Endothelial cell of umbilical vein (primary cell): ENCODE measurements at regions not wholly inside any gene's neighbourhood (a gene's known extent, or its start where the extent isn't known, plus 50 kb on each side); places are given as distances from the start of the nearest gene placed in this dataset.

Source experiments
- BruUV-seq: library from RNA; stranded (reverse); fragments of 400-500 nt; replicated peaks from 2 replicates; lab custom pipeline; 2021; lab: Mats Ljungman, UMichigan
- CTCF ChIA-PET: fragments of 300-600, 350-600 bp; sonication (Branson Sonifier 250); formaldehyde crosslinking; loops from one replicate; lab custom pipeline; 2021; ENCODE audit warnings: antibody characterized with exemption, inconsistent platforms; lab: Charles Lee
- POLR2A ChIA-PET: fragments of 300-600, 350-600 bp; sonication (Branson Sonifier 250); formaldehyde crosslinking; loops from one replicate; lab custom pipeline; 2021; ENCODE audit warnings: antibody characterized with exemption, inconsistent platforms; lab: Charles Lee
- DNase-seq: peaks from one replicate; pipeline ENCODE4 v3.0.0-alpha.2; 2011; ENCODE audit warnings: low read depth, low spot score
- FAIRE-seq: peaks from 2 replicates; lab custom pipeline; 2011; peaks lifted over from hg19 to GRCh38; lab: Jason Lieb, UNC
- H2AFZ ChIP-seq: 2 replicates; pipeline ENCODE4 v1.6.0; 2012; ENCODE audit warnings: low read depth, low read length, control low read depth, inconsistent platforms
- H3K27ac ChIP-seq: 2 replicates; pipeline ENCODE4 v1.5.1; 2011; ENCODE audit warnings: low read depth, mild to moderate bottlenecking, control low read depth, low read length, moderate library complexity; ENCODE audit not compliant: insufficient read depth
- H3K27me3 ChIP-seq, 2 experiments: 2 replicates each; pipeline versions ENCODE4 v1.6.0 to v1.6.1; 2011; ENCODE audit warnings: low read length in 2 of 2, mixed read lengths in 1 of 2; ENCODE audit not compliant: control insufficient read depth in 2 of 2, insufficient read depth in 2 of 2
- H3K36me3 ChIP-seq, 2 experiments: 2 replicates in 1 of 2; 3 replicates in 1 of 2; pipeline ENCODE4 v1.5.1; 2011; ENCODE audit warnings: low read length in 2 of 2, mild to moderate bottlenecking in 1 of 2, moderate library complexity in 1 of 2; ENCODE audit not compliant: control insufficient read depth in 2 of 2, insufficient read depth in 2 of 2; ENCODE audit errors: extremely low read depth in 1 of 2
- H3K4me1 ChIP-seq: 3 replicates; pipeline ENCODE4 v1.5.1; 2011; ENCODE audit warnings: mild to moderate bottlenecking, low read length; ENCODE audit not compliant: control insufficient read depth, insufficient read depth; ENCODE audit errors: extremely low read depth
- H3K4me2 ChIP-seq: 2 replicates; pipeline ENCODE4 v1.6.1; 2011; ENCODE audit warnings: low read length, control low read depth, mixed read lengths; ENCODE audit not compliant: insufficient read depth
- H3K4me3 ChIP-seq, 3 experiments: fragments of 200-600 bp in 1 of 3; sonication (generic), shearing (Covaris generic) in 1 of 3; replicated peaks in 1 of 3; 2 replicates each; pipeline ENCODE4 v1.5.1; 2011 to 2016; ENCODE audit warnings: control low read depth in 3 of 3, low read length in 3 of 3, mild to moderate bottlenecking in 2 of 3, inconsistent platforms in 1 of 3, low read depth in 1 of 3, moderate library complexity in 1 of 3; ENCODE audit not compliant: insufficient read depth in 1 of 3
- H3K79me2 ChIP-seq: 2 replicates; pipeline ENCODE4 v1.6.0; 2012; ENCODE audit warnings: low read length, inconsistent platforms; ENCODE audit not compliant: control insufficient read depth, insufficient read depth
- H3K9ac ChIP-seq: replicated peaks from 2 replicates; pipeline ENCODE3; 2011; ENCODE audit warnings: low read length, control low read depth; ENCODE audit not compliant: insufficient read depth; ENCODE audit errors: extremely low read depth
- H3K9me1 ChIP-seq: replicated peaks from 3 replicates; pipeline ENCODE4 v1.6.0; 2011; ENCODE audit warnings: mild to moderate bottlenecking, low read length; ENCODE audit not compliant: control insufficient read depth, insufficient read depth; ENCODE audit errors: extremely low read depth
- H3K9me3 ChIP-seq: replicated peaks from 2 replicates; pipeline ENCODE4 v1.5.1; 2012; ENCODE audit warnings: low read length, inconsistent platforms; ENCODE audit not compliant: control insufficient read depth, insufficient read depth
- H4K20me1 ChIP-seq: replicated peaks from 2 replicates; pipeline ENCODE3; 2011; ENCODE audit warnings: mild to moderate bottlenecking, low read length; ENCODE audit not compliant: control insufficient read depth, insufficient read depth; ENCODE audit errors: extremely low read depth
- CTCF ChIP-seq, 2 donors: IDR thresholded peaks; 1 replicate in 1 of 2; 2 replicates in 1 of 2; pipeline ENCODE4 v1.5.1; 2011; ENCODE audit warnings: low read length in 2 of 2, mild to moderate bottlenecking in 2 of 2, moderate library complexity in 2 of 2, control low read depth in 1 of 2, inconsistent platforms in 1 of 2, low read depth in 1 of 2; ENCODE audit not compliant: insufficient read depth in 1 of 2; ENCODE audit errors: extremely low read depth in 1 of 2
- EZH2 ChIP-seq: IDR thresholded peaks from 2 replicates; pipeline ENCODE4 v1.6.1; 2012; ENCODE audit warnings: borderline replicate concordance, low read depth, mild to moderate bottlenecking, moderate library complexity, low read length, inconsistent platforms; ENCODE audit not compliant: severe bottlenecking
- FOS ChIP-seq: IDR thresholded peaks from 2 replicates; pipeline ENCODE4 v1.6.1; 2011; ENCODE audit warnings: mild to moderate bottlenecking, low read length, moderate library complexity, borderline replicate concordance; ENCODE audit not compliant: insufficient read depth
- JUN ChIP-seq: IDR thresholded peaks from 2 replicates; pipeline ENCODE4 v1.6.1; 2011; ENCODE audit warnings: borderline replicate concordance, low read depth; ENCODE audit not compliant: insufficient read length, insufficient read depth
- MAX ChIP-seq: IDR thresholded peaks from 2 replicates; pipeline ENCODE4 v1.6.1; 2011; ENCODE audit not compliant: insufficient read depth, insufficient read length
- POLR2A ChIP-seq: IDR thresholded peaks from 2 replicates; pipeline ENCODE4 v1.6.1; 2012; ENCODE audit warnings: low read depth, mild to moderate bottlenecking, control low read depth, low read length
- dilution Hi-C: fragments of 300-500 bp; cut with MboI; formaldehyde crosslinking; loops from one replicate; pipeline ENCODE4 v1.15.0; 2019; ENCODE audit warnings: low sequenced_read_pairs; ENCODE audit not compliant: extremely low pct_ligation_motif_present
- intact Hi-C: fragments of 100-400 bp; cut with micrococcal nuclease; formaldehyde crosslinking; loops from one replicate; pipeline ENCODE4 v1.10.0; 2022

GRCh38 chr5:143934821-143935220, 122.9 kb downstream of the HMHB1 start:
- POLR2A ChIA-PET = no interaction called here
- Histone ChIP-seq H3K9me3 (no peaks in the 10 kb centered on the region), H3K4me2 (no peak overlapping the region), H3K4me3 (no peak overlapping the region), H3K27ac (no peak overlapping the region), H3K36me3 (no peaks in the 10 kb centered on the region), H4K20me1 (no peaks in the 10 kb centered on the region), H3K27me3 (no peaks in the 10 kb centered on the region), H3K4me1 (no peaks in the 10 kb centered on the region), H3K9ac (no peak overlapping the region), H2AFZ (no peak overlapping the region), H3K79me2 (no peaks in the 10 kb centered on the region), H3K9me1 (no peaks in the 10 kb centered on the region)
- no TSS peak for BruUV-seq
- CTCF ChIA-PET = no interaction called here
- DNase-seq (no peak), FAIRE-seq (no peak)
- dilution Hi-C loops (no loop called here), intact Hi-C loops (no loop called here)
- no peak for TF ChIP-seq CTCF (IDR thresholded peaks at IDR 0.05; ENCODE audit: extremely low read depth in 1 of 2, insufficient read depth in 1 of 2, low read depth in 1 of 2, low read length in 2 of 2)

- POLR2A ChIA-PET = no interaction called here
- no peaks in the 10 kb centered on the region for H3K36me3 ChIP-seq
- intact Hi-C loops = no loop called here
- no peaks in the 10 kb centered on the region for H4K20me1 ChIP-seq
- no peak overlapping the region for H3K9ac ChIP-seq
- no peak overlapping the region for H3K4me3 ChIP-seq
- H3K9me3 ChIP-seq = no peaks in the 10 kb centered on the region
- TF ChIP-seq CTCF (IDR thresholded peaks at IDR 0.05; ENCODE audit: extremely low read depth in 1 of 2, insufficient read depth in 1 of 2, low read depth in 1 of 2, low read length in 2 of 2) = no peak
- TF ChIP-seq FOS = no peak
- no peak for TF ChIP-seq JUN
- TF ChIP-seq EZH2 = no peak
- no peak for TF ChIP-seq POLR2A
- no peak for TF ChIP-seq MAX
- no peaks in the 10 kb centered on the region for H3K79me2 ChIP-seq
- DNase-seq = no peak
- no peak overlapping the region for H2AFZ ChIP-seq
- no peak for FAIRE-seq
- H3K4me1 ChIP-seq = no peaks in the 10 kb centered on the region
- CTCF ChIA-PET = no interaction called here
- no peaks in the 10 kb centered on the region for H3K27me3 ChIP-seq
- BruUV-seq = no TSS peak
- H3K4me2 ChIP-seq = no peak overlapping the region
- dilution Hi-C loops = no loop called here
- H3K27ac ChIP-seq = no peak overlapping the region
- H3K9me1 ChIP-seq = no peaks in the 10 kb centered on the region
These were observed 126.3 kb downstream of the HMHB1 start for GRCh38 chr5:143938230-143938629.
